Pancreas (tissue), 10 donors: ENCODE measurements at regions not wholly inside any gene's neighbourhood (a gene's known extent, or its start where the extent isn't known, plus 50 kb on each side); places are given as distances from the start of the nearest gene placed in this dataset.

Experiments
- ATAC-seq, 4 donors: fragments of 200-7000 bp; cut with Tn5 transposase; one replicate each; pipeline versions ENCODE4 v1.8.0 to v1.9.1; 2020; ENCODE audit warnings: mild to moderate bottlenecking in 4 of 4, moderate library complexity in 4 of 4
- DNase-seq, 6 donors: peaks; one replicate each; pipeline ENCODE4 v3.0.0-alpha.2; 2020
- FAIRE-seq: peaks from 2 replicates; lab custom pipeline; 2012; peaks lifted over from hg19 to GRCh38; lab: Jason Lieb, UNC
- H3K27ac ChIP-seq, 4 donors: fragments of 200-600 bp; sonication (generic); 1 replicate in 3 of 4; 2 replicates in 1 of 4; pipeline versions ENCODE4 v1.5.0 to v1.8.0; 2020
- H3K27me3 ChIP-seq, 4 donors: fragments of 200-600 bp; one replicate each; pipeline ENCODE4 v1.8.0; 2021
- H3K36me3 ChIP-seq, 3 donors: fragments of 200-600 bp; sonication (generic) in 1 of 3; one replicate each; pipeline versions ENCODE4 v1.5.0 to v1.8.0; 2020 to 2021
- H3K4me1 ChIP-seq, 3 donors: fragments of 200-600 bp; one replicate each; pipeline ENCODE4 v1.8.0; 2021
- H3K4me3 ChIP-seq, 4 donors: fragments of 200-600 bp; sonication (generic) in 2 of 4; one replicate each; pipeline versions ENCODE4 v1.5.0 to v1.8.0; 2020 to 2021
- H3K9me3 ChIP-seq, 4 donors: fragments of 200-600 bp; one replicate each; pipeline ENCODE4 v1.8.0; 2021
- WGBS, 2 donors: extraction: QIAGEN DNeasy Blood & Tissue Kit; methylation state at CpG; one replicate each; pipeline ENCODE4 v1.1.7; 2013; 5-methylcytosine and 5-hydroxymethylcytosine counted together
- intact Hi-C, 3 donors: fragments of 100-400 bp; cut with DNase I; formaldehyde crosslinking; loops; one replicate each; pipeline versions ENCODE4 v1.11.1 to v1.14.2; 2022
- TF ChIP-seq, protein P1 (sequence below), 4 donors: fragments of 200-600 bp; sonication (generic) in 3 of 4; IDR thresholded peaks; one replicate each; pipeline versions ENCODE4 v1.5.0 to v1.8.0; 2021; ENCODE audit warnings: antibody characterized with exemption in 4 of 4
- donor health status: healthy with polysubstance abuse.
- donor health status: DM: no; HTN: no; CAD: no; lungs with moderate emphysema.
- donor health status: DM: no; HTN: no; CAD: no.
- donor health status: control.
- donor health status: control.
- donor health status: Bipolar disorder and iron deficiency.
- donor health status: DM: yes; HTN: yes; CAD: no.
- donor health status: DM: no; HTN: no; CAD: no.
- donor health status: DM: no; HTN: no; CAD: no.
- donor health status: DM: yes; HTN: yes; CAD: no.

- DNase-seq (no peak), ATAC-seq (no peak), FAIRE-seq (no peak)
- Histone ChIP-seq H3K27ac (no peak overlapping the region), H3K4me1 (no peaks in the 10 kb centered on the region), H3K27me3 (no peaks in the 10 kb centered on the region), H3K36me3 (no peaks in the 10 kb centered on the region), H3K9me3 (no peaks in the 10 kb centered on the region), H3K4me3 (no peak overlapping the region)
- TF ChIP-seq, protein P1, sequence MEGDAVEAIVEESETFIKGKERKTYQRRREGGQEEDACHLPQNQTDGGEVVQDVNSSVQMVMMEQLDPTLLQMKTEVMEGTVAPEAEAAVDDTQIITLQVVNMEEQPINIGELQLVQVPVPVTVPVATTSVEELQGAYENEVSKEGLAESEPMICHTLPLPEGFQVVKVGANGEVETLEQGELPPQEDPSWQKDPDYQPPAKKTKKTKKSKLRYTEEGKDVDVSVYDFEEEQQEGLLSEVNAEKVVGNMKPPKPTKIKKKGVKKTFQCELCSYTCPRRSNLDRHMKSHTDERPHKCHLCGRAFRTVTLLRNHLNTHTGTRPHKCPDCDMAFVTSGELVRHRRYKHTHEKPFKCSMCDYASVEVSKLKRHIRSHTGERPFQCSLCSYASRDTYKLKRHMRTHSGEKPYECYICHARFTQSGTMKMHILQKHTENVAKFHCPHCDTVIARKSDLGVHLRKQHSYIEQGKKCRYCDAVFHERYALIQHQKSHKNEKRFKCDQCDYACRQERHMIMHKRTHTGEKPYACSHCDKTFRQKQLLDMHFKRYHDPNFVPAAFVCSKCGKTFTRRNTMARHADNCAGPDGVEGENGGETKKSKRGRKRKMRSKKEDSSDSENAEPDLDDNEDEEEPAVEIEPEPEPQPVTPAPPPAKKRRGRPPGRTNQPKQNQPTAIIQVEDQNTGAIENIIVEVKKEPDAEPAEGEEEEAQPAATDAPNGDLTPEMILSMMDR (IDR thresholded peaks at IDR 0.05), result no peak
- WGBS, 2 donors, result 83 to 90% methylated on average over 1 of the region's 1 CpG
- intact Hi-C loops, result no loop called here
Observed at GRCh38 chr10:47240173-47240572, 59.8 kb upstream of the GDF10 start.

- Histone ChIP-seq H3K27ac (no peak overlapping the region), H3K36me3 (no peaks in the 10 kb centered on the region), H3K9me3 (no peaks in the 10 kb centered on the region), H3K4me1 (no peaks in the 10 kb centered on the region), H3K27me3 (no peaks in the 10 kb centered on the region), H3K4me3 (no peak overlapping the region)
- no peak for FAIRE-seq
- no peak for DNase-seq
- ATAC-seq, result no peak
- intact Hi-C loops, result no loop called here
- 61 to 65% methylated on average over 2 of the region's 2 CpGs for WGBS, 2 donors
- TF ChIP-seq, protein P1 (IDR thresholded peaks at IDR 0.05), result no peak
Observed at GRCh38 chr10:47241256-47241655, 58.7 kb upstream of the GDF10 start.

- DNase-seq (no peak), ATAC-seq (no peak), FAIRE-seq (no peak)
- Histone ChIP-seq H3K4me1 (no peaks in the 10 kb centered on the region), H3K27ac (no peak overlapping the region), H3K9me3 (no peaks in the 10 kb centered on the region), H3K4me3 (no peak overlapping the region), H3K27me3 (no peaks in the 10 kb centered on the region), H3K36me3 (no peaks in the 10 kb centered on the region)
- 84 to 86% methylated on average over 9 of the region's 9 CpGs for WGBS, 2 donors
- intact Hi-C loops, result no loop called here
- TF ChIP-seq, protein P1 (IDR thresholded peaks at IDR 0.05), result no peak
Observed at GRCh38 chr10:47241946-47242867, 57.8 kb upstream of the GDF10 start.

- Histone ChIP-seq H3K9me3 (no peaks in the 10 kb centered on the region), H3K27me3 (no peaks in the 10 kb centered on the region), H3K36me3 (no peaks in the 10 kb centered on the region), H3K4me1 (no peaks in the 10 kb centered on the region), H3K27ac (no peak overlapping the region), H3K4me3 (no peak overlapping the region)
- no peak for ATAC-seq
- DNase-seq, result no peak
- intact Hi-C loops, result no loop called here
- WGBS, 2 donors, result 91% methylated on average over 4 of the region's 4 CpGs
- TF ChIP-seq, protein P1 (IDR thresholded peaks at IDR 0.05), result no peak
- no peak for FAIRE-seq
Observed at GRCh38 chr10:47243356-47243755, 56.6 kb upstream of the GDF10 start.

DNA sequence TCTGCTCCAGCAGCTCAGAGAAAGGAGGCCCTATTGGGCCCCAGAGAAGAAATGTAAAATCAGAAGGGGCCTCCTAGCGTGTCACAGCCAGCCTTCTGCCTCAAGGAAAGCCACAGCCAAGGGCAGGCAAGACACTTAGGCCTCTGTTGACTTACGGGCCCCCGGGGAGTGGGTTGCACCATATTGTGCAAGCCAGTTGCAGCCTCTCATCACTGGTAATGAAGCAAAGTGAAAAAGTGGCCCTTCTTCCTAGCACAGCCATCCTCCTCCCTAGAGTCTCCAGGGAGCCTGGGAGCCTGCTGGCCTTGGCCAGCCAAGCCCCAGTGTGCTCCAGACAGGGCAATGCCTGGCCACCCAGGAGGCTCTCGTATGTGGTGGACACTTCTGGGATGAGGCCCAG lies 56.2 kb upstream of the GDF10 start:
- TF ChIP-seq, protein P1 (IDR thresholded peaks at IDR 0.05), result no peak
- Histone ChIP-seq H3K4me1 (no peaks in the 10 kb centered on the region), H3K36me3 (no peaks in the 10 kb centered on the region), H3K27me3 (no peaks in the 10 kb centered on the region), H3K4me3 (no peak overlapping the region), H3K9me3 (no peaks in the 10 kb centered on the region), H3K27ac (no peak overlapping the region)
- WGBS, 2 donors, result 82 to 86% methylated on average over 4 of the region's 4 CpGs
- DNase-seq (no peak), ATAC-seq (peak in 2 of 4 donors; percentile 29 to 46), FAIRE-seq (no peak)
- intact Hi-C loops, result no loop called here
